OCI-M1 (cell line): ENCODE measurements at regions not wholly inside any gene's neighbourhood (a gene's known extent, or its start where the extent isn't known, plus 50 kb on each side); places are given as distances from the start of the nearest gene placed in this dataset.
A peak's percentile ranks its signal among the peaks of the same experiment; 100 is the strongest.
"Not testable (repeated sequence)": the region's sequence is repeated elsewhere in the genome, so short reads cannot be mapped to it uniquely, and the experiment has no call there.

Experiments used
- DNase-seq: peaks from one replicate; lab custom pipeline; 2025; lab: John Stamatoyannopoulos, UW

DNA sequence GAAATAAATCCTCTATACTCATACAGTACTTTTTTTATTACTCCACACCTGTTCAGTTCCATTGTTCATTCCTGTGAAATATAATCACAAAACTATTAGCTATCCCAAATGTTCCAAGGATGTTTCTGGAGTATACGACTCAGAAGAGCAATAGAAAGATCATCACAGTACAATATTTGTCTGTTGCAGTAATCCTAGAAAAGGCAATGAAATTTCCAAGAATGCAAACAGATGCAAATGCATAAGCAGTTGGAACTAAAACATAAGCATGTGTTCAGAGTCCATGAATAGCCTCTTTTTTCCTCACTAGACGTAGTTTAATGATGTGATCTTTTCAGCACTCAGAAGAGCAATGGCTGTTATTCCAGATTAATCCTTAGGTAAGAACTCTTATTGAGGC is 55.2 kb downstream of the RTL3 start:
- DNase-seq, result no peak

DNA sequence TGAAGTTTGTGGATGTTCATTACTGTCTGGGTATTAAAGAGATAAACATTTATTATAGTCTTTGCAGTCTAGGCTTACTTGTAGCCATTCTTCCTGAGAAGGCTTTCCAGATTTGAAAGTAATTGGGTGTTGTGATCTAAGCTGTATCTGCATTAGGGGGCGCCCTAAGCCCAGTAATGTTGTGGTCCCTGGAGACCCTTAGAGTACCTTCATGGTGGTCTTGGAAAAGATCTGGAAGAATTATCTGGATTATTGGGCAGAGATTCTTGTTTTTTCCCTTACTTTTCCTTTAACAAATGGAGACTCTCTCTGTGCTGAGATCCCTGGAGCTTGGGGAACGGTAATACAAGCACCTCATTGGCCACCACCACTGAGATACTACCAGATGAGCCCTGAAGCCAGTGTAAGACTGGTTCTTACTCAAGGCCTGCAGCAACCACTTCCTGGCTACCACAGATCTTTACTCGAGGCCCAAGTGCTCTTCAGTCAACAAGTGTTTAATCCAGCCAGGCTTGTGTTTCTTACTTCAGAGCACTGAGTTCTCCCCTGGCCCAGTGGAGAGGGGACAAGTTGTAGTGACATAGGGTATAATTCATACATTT is 63.1 kb downstream of the RTL3 start:
- peak; percentile 51 for DNase-seq

DNA sequence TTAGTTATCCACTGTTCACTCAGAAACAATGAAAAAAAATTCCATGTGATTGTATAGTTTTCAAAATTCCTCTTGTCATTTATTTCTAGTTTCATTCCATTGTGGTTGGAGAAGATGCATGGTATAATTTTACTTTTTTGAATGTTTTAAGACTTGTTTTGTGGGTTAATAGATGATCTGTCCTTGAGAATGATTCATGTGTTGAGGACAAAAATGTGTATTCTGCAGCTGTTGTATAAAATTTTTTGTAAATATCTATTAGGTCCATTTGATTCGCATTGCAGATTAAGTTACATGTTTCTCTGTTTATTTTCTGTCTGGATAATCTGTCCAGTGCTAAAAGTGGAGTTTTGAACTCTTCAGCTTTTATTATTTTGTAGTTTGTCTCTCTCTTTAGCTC is 65.4 kb downstream of the RTL3 start:
- DNase-seq, result no peak

DNA sequence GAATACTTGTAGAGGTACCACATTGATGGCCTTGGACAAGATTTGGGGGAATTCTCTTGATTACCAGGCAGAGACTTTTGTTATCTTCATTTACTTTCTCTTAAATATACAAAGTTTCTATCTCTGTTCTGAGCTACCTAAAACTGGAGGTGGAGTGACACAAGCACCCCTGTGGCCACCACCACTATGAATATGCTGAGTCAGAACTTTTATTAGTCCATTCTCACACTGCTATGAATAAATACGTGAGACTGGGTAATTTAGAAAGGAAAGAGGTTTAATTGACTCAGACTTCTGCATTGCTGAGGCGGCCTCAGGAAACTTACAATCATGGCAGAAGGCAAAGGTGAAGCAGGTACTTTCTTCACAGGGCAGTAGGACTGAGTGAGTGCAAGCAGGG is 67.1 kb downstream of the RTL3 start:
- DNase-seq, result no peak

- DNase-seq, result peak; percentile 1
Observed at GRCh38 chrX:78574306-78574705, 84.8 kb downstream of the RTL3 start.

- no peak for DNase-seq
Observed at GRCh38 chrX:78573630-78574029, 85.5 kb downstream of the RTL3 start.

GRCh38 chrX:78571849-78572248 is 87.3 kb downstream of the RTL3 start:
- DNase-seq, result no peak

DNA sequence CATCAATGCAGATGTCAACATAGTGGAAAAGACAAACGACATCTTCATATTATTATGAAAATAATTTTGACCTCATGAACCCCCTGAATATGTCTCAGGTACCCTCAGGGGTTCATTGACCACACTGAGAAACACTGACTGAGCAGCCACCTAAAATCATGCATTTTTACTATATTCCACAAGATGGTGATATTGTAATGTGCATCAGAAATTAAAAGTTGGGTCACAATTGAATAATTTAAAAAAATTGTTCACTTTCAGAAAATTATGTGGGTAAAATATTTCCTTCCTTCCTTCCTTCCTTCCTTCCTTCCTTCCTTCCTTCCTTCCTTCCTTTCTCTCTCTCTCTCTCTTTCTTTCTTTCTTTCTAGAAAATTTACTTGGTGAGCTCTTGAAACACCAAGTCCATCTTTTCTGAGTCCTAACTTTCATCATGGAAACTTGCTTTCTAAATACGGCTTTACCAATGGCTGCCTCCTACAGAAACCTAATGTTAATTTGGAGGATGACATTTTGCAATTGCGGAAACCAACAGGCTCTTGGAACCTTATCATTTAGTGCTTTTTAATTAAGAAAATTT is 103.6 kb downstream of the RTL3 start:
- DNase-seq, result peak; percentile 35

GRCh38 chrX:78552628-78553027 is 106.5 kb downstream of the RTL3 start:
- DNase-seq, result not testable (repeated sequence)

DNA sequence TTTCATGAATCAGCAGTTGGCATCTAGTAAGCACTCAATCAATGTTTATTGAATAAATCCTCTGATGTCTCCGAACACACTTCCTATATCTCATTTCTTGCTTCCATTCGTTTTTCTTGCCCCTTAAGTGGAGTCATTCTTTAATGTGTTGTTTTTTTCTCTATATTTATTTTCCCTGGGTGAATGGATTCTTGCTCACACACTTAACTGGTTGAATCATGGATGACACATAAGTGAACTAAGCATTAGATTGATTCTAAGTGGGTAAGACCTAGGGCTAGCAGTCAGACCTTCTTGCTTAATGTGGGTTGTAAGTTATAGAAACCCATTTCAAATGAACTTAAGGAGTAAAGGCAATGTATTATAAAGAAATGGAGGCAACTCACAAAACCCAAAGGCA is 111.1 kb downstream of the RTL3 start:
- DNase-seq, result no peak

GRCh38 chrX:78545233-78545632 is 113.9 kb downstream of the RTL3 start:
- DNase-seq, result no peak

DNA sequence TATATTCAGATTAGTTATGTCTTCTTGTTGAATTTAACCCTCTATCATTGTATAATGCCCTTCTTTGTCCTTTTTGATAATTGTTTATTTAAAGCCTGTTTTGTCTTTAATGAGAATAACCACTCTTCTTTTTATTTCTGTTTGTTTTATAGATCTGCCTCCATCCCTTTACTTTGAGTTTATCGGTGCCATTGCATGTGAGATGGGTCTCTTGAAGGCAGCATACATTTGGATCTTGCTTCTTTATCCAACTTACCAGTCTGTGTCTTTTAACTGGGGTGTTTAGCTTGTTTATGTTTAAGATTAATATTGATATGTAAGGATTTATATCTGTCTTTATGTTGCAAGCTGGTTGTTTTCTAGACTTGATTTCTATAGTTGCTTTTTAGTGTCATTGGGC is 115.8 kb downstream of the RTL3 start:
- DNase-seq, result no peak

GRCh38 chrX:78540171-78540570 is 119.0 kb downstream of the RTL3 start:
- DNase-seq, result no peak

- DNase-seq, result no peak
Observed at GRCh38 chrX:78534221-78534620, 124.9 kb downstream of the RTL3 start.

- no peak for DNase-seq
Observed at GRCh38 chrX:78532363-78532762, 126.8 kb downstream of the RTL3 start.

DNA sequence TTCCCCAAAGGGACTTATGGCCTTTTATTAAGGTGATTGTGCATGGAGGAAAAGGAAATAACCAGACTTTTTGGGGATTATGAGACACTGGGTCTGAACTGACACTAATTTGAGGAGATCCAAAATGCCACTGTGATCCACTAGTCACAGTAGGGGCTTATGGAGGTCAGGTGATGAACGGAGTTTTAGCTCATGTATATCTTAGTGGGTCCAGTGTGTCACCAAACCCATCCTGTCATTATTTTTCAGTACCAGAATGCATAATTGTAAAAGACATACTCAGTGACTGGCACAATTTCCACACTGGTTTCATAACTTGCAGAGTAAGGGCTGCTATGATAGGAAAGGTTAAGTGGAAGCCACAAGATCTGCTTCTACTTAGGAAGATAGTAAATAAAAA is 131.3 kb downstream of the RTL3 start:
- no peak for DNase-seq

DNA sequence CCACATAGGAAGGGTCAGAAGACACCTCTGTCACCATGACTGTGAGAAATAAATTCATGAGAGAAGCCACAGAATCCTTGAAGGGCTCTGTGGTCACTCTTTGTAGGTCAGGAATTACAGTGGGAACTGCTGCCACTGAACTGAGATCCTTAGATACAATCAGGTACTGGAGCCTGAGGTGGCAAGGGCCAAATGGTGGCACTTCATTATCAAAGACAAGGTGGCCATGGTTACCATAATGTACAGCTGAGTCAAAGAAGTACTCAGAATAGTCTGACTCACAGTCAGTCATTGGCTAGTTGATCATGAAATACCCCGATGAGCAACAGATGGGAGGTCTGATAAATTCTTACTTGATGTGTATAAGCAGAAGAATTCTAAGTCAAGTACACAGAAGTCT is 131.9 kb downstream of the RTL3 start:
- DNase-seq, result peak; percentile 21

- DNase-seq, result no peak
Observed at GRCh38 chrX:78522601-78523000, 136.5 kb downstream of the RTL3 start.

GRCh38 chrX:78517124-78517523 is 142.0 kb downstream of the RTL3 start:
- no peak for DNase-seq

- DNase-seq, result peak; percentile 38
Observed at GRCh38 chrX:78514852-78515251, 144.3 kb downstream of the RTL3 start.

- no peak for DNase-seq
Observed at GRCh38 chrX:78513971-78514738, 145.0 kb downstream of the RTL3 start.

DNA sequence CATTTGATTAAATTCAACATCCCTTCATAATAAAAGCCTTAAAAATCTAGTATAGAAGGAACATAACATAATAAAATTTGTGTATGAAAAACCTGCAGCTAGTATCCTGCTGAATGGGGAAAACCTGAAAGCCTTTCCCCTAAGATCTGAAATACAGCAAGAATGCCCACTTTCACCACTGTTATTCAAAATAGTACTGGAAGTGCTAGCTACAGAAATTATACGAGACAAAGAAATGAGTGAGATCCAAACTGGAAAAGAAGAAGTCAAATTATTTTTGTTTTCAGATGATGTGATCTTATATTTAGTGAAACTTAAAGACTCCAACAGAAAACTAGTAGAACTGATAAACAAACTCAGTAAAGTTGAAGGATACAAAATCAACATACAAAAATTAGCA is 152.9 kb downstream of the RTL3 start:
- DNase-seq, result no peak

GRCh38 chrX:78496483-78496882 is 162.6 kb downstream of the RTL3 start:
- DNase-seq, result no peak

GRCh38 chrX:78493180-78493579 is 165.8 kb upstream of the CYSLTR1 start:
- no peak for DNase-seq
